Fibroblast of mammary gland (primary cell): ENCODE measurements at regions not wholly inside any gene's neighbourhood (a gene's known extent, or its start where the extent isn't known, plus 50 kb on each side); places are given as distances from the start of the nearest gene placed in this dataset.

Experiments
- DNase-seq: peaks from one replicate; pipeline ENCODE4 v3.0.0-alpha.2; 2010; ENCODE audit warnings: low read depth
- H3K4me3 ChIP-seq: 2 replicates; pipeline ENCODE4 v1.5.1; 2011; ENCODE audit warnings: low read depth, mild to moderate bottlenecking, low read length, moderate library complexity; ENCODE audit not compliant: control insufficient read depth
- CTCF ChIP-seq: conservative IDR thresholded peaks from 2 replicates; pipeline ENCODE4 v1.5.1; 2011; ENCODE audit warnings: low read depth, low read length, inconsistent platforms; ENCODE audit not compliant: control insufficient read depth, insufficient read depth

- no peak for DNase-seq
- TF ChIP-seq CTCF = no peak
- no peak overlapping the region for H3K4me3 ChIP-seq
These were observed 109.2 kb upstream of the CARMIL1 start for GRCh38 chr6:25169961-25170360.

- DNase-seq = no peak
- no peak for TF ChIP-seq CTCF
- no peak overlapping the region for H3K4me3 ChIP-seq
These were observed 108.5 kb upstream of the CARMIL1 start for GRCh38 chr6:25170640-25171039.

GRCh38 chr6:25171301-25171700, 107.9 kb upstream of the CARMIL1 start:
- H3K4me3 ChIP-seq = no peak overlapping the region
- TF ChIP-seq CTCF = no peak
- no peak for DNase-seq

GRCh38 chr6:25172819-25173218, 106.4 kb upstream of the CARMIL1 start:
- no peak overlapping the region for H3K4me3 ChIP-seq
- DNase-seq = peak; percentile 93
- TF ChIP-seq CTCF = no peak

- TF ChIP-seq CTCF = no peak
- no peak overlapping the region for H3K4me3 ChIP-seq
- DNase-seq = no peak
These were observed 105.9 kb upstream of the CARMIL1 start for GRCh38 chr6:25173246-25173645.

- DNase-seq = peak; percentile 98
- TF ChIP-seq CTCF = no peak
- no peak overlapping the region for H3K4me3 ChIP-seq
These were observed 105.2 kb upstream of the CARMIL1 start for GRCh38 chr6:25173951-25174474.

- DNase-seq = no peak
- H3K4me3 ChIP-seq = no peak overlapping the region
- TF ChIP-seq CTCF = no peak
These were observed 104.5 kb upstream of the CARMIL1 start for GRCh38 chr6:25174678-25175077.
